ENCODE measurements at regions not wholly inside any gene's neighbourhood (a gene's known extent, or its start where the extent isn't known, plus 50 kb on each side); places are given as distances from the start of the nearest gene placed in this dataset.

DNA sequence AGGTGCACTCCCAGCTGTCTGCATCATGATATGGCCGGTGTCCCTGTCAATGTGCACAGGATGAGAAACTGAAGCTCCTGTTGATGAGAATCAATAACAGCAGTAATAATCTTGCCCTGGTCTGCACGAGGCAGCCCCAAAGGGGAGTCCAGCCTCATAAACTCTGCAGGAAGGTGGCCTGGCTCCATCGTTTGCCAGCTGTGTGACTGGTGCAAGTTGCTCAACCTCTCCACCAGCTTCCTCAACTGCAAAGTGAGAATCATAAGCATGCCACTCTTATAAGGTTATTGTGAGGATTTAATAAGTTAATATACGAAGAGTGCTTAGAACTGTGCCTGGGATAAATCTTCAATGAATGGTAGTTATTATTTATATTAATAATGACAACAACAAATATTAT, 203.4 kb upstream of the HES1 start (continued):
- TF ChIP-seq EZH2 (IDR thresholded peaks at IDR 0.05) (no peak), TCF7L2 (IDR thresholded peaks at IDR 0.05; ENCODE audit: borderline replicate concordance, extremely low read depth, insufficient read depth, insufficient read length) (no peak), FOSL1 (IDR thresholded peaks at IDR 0.05; ENCODE audit: low read depth) (no peak), CBX3 (IDR thresholded peaks at IDR 0.05; ENCODE audit: low read depth) (no peak), JUND (IDR thresholded peaks at IDR 0.05) (no peak), SRF (IDR thresholded peaks at IDR 0.05; ENCODE audit: low read depth) (no peak)

DNA sequence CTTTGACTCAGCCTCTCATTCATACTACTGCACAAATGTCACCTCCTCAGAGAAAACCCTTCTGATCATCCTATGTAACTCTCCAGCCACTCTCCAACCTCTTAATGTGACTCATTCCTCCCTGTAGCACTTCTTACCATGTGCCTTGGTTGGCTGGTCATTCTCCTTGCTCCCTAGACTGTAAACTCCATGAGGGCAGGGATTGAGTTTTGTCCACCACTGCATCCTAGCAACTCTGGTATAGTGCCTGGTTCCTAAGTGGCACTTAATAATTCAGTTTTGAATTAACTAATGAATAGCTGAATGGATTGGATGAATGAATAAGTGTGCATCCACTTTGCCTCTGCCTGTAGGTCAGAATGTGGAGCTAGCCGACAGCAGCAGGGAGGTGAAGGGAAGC, 202.5 kb upstream of the HES1 start:
- H3K9me2 ChIP-seq (ENCODE audit: insufficient read depth): no peaks in the 10 kb centered on the region
- no peak for DNase-seq (ENCODE audit: low read depth, low spot score)
- H3K4me2 ChIP-seq (ENCODE audit: low read length): no peak overlapping the region
- ChIA-PET RAD21 (ENCODE audit: low non-redundant PET in 1 of 2, low total read pairs in 2 of 2, uncharacterized antibody in 2 of 2, unreplicated experiment in 2 of 2) (no interaction called here), CTCF (interaction anchor here (1.4 kb wide), 1 partner anchor 37 kb away, joined by 3 read pairs; no protein-coding TSS in a partner anchor), POLR2A (no interaction called here)
- ATAC-seq: no peak
- BruUV-seq (replicated peaks): no TSS peak
- H3K36me3 ChIP-seq (ENCODE audit: control insufficient read depth in 1 of 2, insufficient read depth in 2 of 2, low read length in 2 of 2): no peaks in the 10 kb centered on the region
- peaks cover 0 to 9% of the 10 kb centered on the region in 2 experiments; a peak in 2 of 4 replicates for H3K4me1 ChIP-seq (ENCODE audit: control insufficient read depth in 1 of 2, insufficient read depth in 2 of 2, low read length in 2 of 2)
- H3K9ac ChIP-seq (ENCODE audit: low read length): no peak overlapping the region
- TF ChIP-seq EZH2 (IDR thresholded peaks at IDR 0.05) (no peak), POLR2AphosphoS5 (IDR thresholded peaks at IDR 0.05; ENCODE audit: low read depth, low read length) (no peak), SIN3A (IDR thresholded peaks at IDR 0.05; ENCODE audit: low read depth) (no peak), EGR1 (IDR thresholded peaks at IDR 0.05; ENCODE audit: low read depth) (no peak), EZH2phosphoT487 (IDR thresholded peaks at IDR 0.05; ENCODE audit: borderline replicate concordance) (no peak), FOSL1 (IDR thresholded peaks at IDR 0.05; ENCODE audit: low read depth) (no peak), POLR2A (IDR thresholded peaks at IDR 0.05; ENCODE audit: borderline replicate concordance, extremely low read depth, insufficient read depth, insufficient read length) (no peak), ELF1 (IDR thresholded peaks at IDR 0.05; ENCODE audit: borderline replicate concordance, low read depth) (no peak), ZNF274 (IDR thresholded peaks at IDR 0.05; ENCODE audit: low read depth, low read length) (no peak), MAX (IDR thresholded peaks at IDR 0.05) (no peak), TCF7L2 (IDR thresholded peaks at IDR 0.05; ENCODE audit: borderline replicate concordance, extremely low read depth, insufficient read depth, insufficient read length) (no peak), CEBPB (IDR thresholded peaks at IDR 0.05; ENCODE audit: low read depth) (no peak), YY1 (IDR thresholded peaks at IDR 0.05; ENCODE audit: extremely low read depth, insufficient replicate concordance, low read depth, low read length) (no peak), SP1 (IDR thresholded peaks at IDR 0.05; ENCODE audit: low read depth) (no peak), JUND (IDR thresholded peaks at IDR 0.05) (no peak)
- TF ChIP-seq, protein P1, sequence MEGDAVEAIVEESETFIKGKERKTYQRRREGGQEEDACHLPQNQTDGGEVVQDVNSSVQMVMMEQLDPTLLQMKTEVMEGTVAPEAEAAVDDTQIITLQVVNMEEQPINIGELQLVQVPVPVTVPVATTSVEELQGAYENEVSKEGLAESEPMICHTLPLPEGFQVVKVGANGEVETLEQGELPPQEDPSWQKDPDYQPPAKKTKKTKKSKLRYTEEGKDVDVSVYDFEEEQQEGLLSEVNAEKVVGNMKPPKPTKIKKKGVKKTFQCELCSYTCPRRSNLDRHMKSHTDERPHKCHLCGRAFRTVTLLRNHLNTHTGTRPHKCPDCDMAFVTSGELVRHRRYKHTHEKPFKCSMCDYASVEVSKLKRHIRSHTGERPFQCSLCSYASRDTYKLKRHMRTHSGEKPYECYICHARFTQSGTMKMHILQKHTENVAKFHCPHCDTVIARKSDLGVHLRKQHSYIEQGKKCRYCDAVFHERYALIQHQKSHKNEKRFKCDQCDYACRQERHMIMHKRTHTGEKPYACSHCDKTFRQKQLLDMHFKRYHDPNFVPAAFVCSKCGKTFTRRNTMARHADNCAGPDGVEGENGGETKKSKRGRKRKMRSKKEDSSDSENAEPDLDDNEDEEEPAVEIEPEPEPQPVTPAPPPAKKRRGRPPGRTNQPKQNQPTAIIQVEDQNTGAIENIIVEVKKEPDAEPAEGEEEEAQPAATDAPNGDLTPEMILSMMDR (IDR thresholded peaks at IDR 0.05 in 2 of 3, conservative IDR thresholded peaks at IDR 0.05 in 1 of 3; ENCODE audit: borderline replicate concordance in 1 of 3, insufficient read depth in 1 of 3, low read depth in 2 of 3, low read length in 2 of 3): no peak
- TF ChIP-seq, protein P2, sequence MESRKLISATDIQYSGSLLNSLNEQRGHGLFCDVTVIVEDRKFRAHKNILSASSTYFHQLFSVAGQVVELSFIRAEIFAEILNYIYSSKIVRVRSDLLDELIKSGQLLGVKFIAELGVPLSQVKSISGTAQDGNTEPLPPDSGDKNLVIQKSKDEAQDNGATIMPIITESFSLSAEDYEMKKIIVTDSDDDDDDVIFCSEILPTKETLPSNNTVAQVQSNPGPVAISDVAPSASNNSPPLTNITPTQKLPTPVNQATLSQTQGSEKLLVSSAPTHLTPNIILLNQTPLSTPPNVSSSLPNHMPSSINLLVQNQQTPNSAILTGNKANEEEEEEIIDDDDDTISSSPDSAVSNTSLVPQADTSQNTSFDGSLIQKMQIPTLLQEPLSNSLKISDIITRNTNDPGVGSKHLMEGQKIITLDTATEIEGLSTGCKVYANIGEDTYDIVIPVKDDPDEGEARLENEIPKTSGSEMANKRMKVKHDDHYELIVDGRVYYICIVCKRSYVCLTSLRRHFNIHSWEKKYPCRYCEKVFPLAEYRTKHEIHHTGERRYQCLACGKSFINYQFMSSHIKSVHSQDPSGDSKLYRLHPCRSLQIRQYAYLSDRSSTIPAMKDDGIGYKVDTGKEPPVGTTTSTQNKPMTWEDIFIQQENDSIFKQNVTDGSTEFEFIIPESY (IDR thresholded peaks at IDR 0.05; ENCODE audit: extremely low read depth, insufficient replicate concordance, low read length): no peak
- TF ChIP-seq, protein P3, sequence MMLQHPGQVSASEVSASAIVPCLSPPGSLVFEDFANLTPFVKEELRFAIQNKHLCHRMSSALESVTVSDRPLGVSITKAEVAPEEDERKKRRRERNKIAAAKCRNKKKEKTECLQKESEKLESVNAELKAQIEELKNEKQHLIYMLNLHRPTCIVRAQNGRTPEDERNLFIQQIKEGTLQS (IDR thresholded peaks at IDR 0.05): no peak
- H3K27me3 ChIP-seq (ENCODE audit: insufficient read depth, low read length): no peaks in the 10 kb centered on the region
- H2AFZ ChIP-seq (ENCODE audit: low read depth, low read length, poor library complexity, severe bottlenecking): no peak overlapping the region
- H3K9me3 ChIP-seq (ENCODE audit: control insufficient read depth in 1 of 2, insufficient read depth in 1 of 2, low read depth in 1 of 2, low read length in 2 of 2): peaks cover 0 to 5% of the 10 kb centered on the region in 2 experiments; a peak in 1 of 4 replicates
- no peak overlapping the region for H3K4me3 ChIP-seq (replicated peaks in 1 of 2; ENCODE audit: low read depth in 1 of 2, low read length in 2 of 2)
- intact Hi-C loops (cut with micrococcal nuclease): no loop called here
- no peaks in the 10 kb centered on the region for H3K79me2 ChIP-seq (ENCODE audit: insufficient read depth, low read length)
- H4K20me1 ChIP-seq (ENCODE audit: insufficient read depth): no peaks in the 10 kb centered on the region
- H3K27ac ChIP-seq (ENCODE audit: low read depth, low read length): no peak overlapping the region
